OCI-LY7 (cell line): ENCODE measurements at regions not wholly inside any gene's neighbourhood (a gene's known extent, or its start where the extent isn't known, plus 50 kb on each side); places are given as distances from the start of the nearest gene placed in this dataset.

Source experiments
- BruUV-seq: library from RNA; stranded (reverse); fragments of 400-500 nt; replicated peaks from 2 replicates; lab custom pipeline; 2021; lab: Mats Ljungman, UMichigan
- CTCF ChIA-PET: fragments of 300-600 bp; sonication (Branson Sonifier 250); formaldehyde crosslinking; loops from one replicate; lab custom pipeline; 2022; ENCODE audit warnings: antibody characterized with exemption; ENCODE audit not compliant: unreplicated experiment; lab: Charles Lee
- POLR2A ChIA-PET: fragments of 300-600 bp; sonication (Branson Sonifier 250); formaldehyde crosslinking; loops from one replicate; lab custom pipeline; 2022; ENCODE audit warnings: antibody characterized with exemption; lab: Charles Lee
- DNase-seq: peaks from one replicate; pipeline ENCODE4 v3.0.0-alpha.2; 2015; ENCODE audit warnings: low spot score
- H2AFZ ChIP-seq: fragments of 200-600 bp; sonication (generic), shearing (Covaris generic); 2 replicates; pipeline ENCODE4 v1.6.1; 2014; ENCODE audit warnings: mild to moderate bottlenecking, antibody characterized with exemption, low read length, moderate library complexity
- H3K27ac ChIP-seq: fragments of 200-600 bp; sonication (generic); 2 replicates; pipeline ENCODE4 v1.5.1; 2014; ENCODE audit warnings: mixed run types, low read depth, mild to moderate bottlenecking, moderate library complexity, low read length, inconsistent platforms; ENCODE audit not compliant: poor library complexity, severe bottlenecking
- H3K36me3 ChIP-seq: fragments of 200-600 bp; sonication (generic); 2 replicates; pipeline ENCODE4 v1.6.1; 2014; ENCODE audit warnings: mild to moderate bottlenecking, antibody characterized with exemption, low read length, moderate library complexity, mixed read lengths; ENCODE audit not compliant: insufficient read depth
- H3K4me1 ChIP-seq: fragments of 200-600 bp; sonication (generic); 2 replicates; pipeline ENCODE4 v1.5.1; 2014; ENCODE audit warnings: mild to moderate bottlenecking, low read length; ENCODE audit not compliant: insufficient read depth, poor library complexity, severe bottlenecking
- H3K4me2 ChIP-seq: fragments of 200-600 bp; sonication (generic); 2 replicates; pipeline ENCODE4 v1.6.1; 2014; ENCODE audit warnings: mild to moderate bottlenecking, low read length
- H3K4me3 ChIP-seq: fragments of 200-600 bp; sonication (generic); 2 replicates; pipeline ENCODE4 v1.5.1; 2014; ENCODE audit warnings: mild to moderate bottlenecking, low read depth, low read length; ENCODE audit not compliant: poor library complexity, severe bottlenecking
- H3K79me2 ChIP-seq: fragments of 200-600 bp; sonication (generic); 2 replicates; pipeline ENCODE4 v1.6.1; 2016; ENCODE audit warnings: low read depth, mild to moderate bottlenecking, low read length, moderate library complexity, mixed read lengths; ENCODE audit not compliant: insufficient read depth
- H3K9me2 ChIP-seq: fragments of 200-600 bp; sonication (generic); 2 replicates; pipeline ENCODE4 v1.6.1; 2016; ENCODE audit warnings: mild to moderate bottlenecking, low read length, mixed read lengths; ENCODE audit not compliant: insufficient read depth
- H3K9me3 ChIP-seq: fragments of 200-600 bp; sonication (generic); 2 replicates; pipeline ENCODE4 v1.6.1; 2014; ENCODE audit warnings: mild to moderate bottlenecking, mixed run types, low read length, mixed read lengths
- H4K20me1 ChIP-seq: fragments of 200-600 bp; sonication (generic); 2 replicates; pipeline ENCODE4 v1.6.1; 2014; ENCODE audit warnings: mild to moderate bottlenecking, antibody characterized with exemption, low read length, moderate library complexity, mixed read lengths; ENCODE audit not compliant: insufficient read depth
- EZH2phosphoT487 ChIP-seq: fragments of 200-600 bp; sonication (generic); IDR thresholded peaks from 2 replicates; pipeline ENCODE4 v1.6.1; 2018; ENCODE audit warnings: low read depth, borderline replicate concordance, mild to moderate bottlenecking, mixed run types, antibody characterized with exemption, low read length, moderate library complexity, mixed read lengths
- intact Hi-C: fragments of 100-400 bp; cut with micrococcal nuclease; formaldehyde crosslinking; loops from one replicate; pipeline ENCODE4 v1.10.0; 2022; ENCODE audit not compliant: unreplicated experiment
- TF ChIP-seq, protein P1 (sequence below): fragments of 200-600 bp; sonication (generic); conservative IDR thresholded peaks from 2 replicates; pipeline ENCODE4 v1.5.1; 2014; ENCODE audit warnings: mild to moderate bottlenecking, antibody characterized with exemption, low read length, moderate library complexity, mixed read lengths

DNA sequence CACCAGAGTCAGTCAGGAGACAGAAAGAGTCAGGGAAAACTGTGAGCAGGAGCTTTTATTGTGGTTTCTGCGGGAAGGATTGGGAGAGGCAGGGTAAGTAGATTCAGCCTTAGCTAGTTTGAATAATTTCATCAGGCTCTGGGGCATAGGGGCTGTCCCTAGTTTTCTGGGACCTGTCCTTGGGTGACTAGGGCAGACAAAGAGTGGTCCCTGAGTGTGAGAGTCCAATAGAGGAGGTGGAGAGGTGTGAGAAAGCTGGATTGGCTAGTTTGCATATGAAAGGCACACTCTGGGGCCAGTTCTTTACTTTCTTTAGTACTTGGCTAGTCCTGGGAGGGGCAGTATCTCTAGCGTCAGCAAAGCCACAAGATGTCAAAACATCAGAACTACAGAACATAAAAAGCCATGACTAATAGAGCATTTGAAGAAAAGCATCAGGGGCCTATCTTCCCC lies 255.6 kb downstream of the HS3ST3A1 start:
- no peak overlapping the region for H3K27ac ChIP-seq
- no peaks in the 10 kb centered on the region for H3K79me2 ChIP-seq
- no peaks in the 10 kb centered on the region for H4K20me1 ChIP-seq
- POLR2A ChIA-PET, result no interaction called here
- H3K4me1 ChIP-seq, result no peaks in the 10 kb centered on the region
- DNase-seq, result no peak
- CTCF ChIA-PET, result no interaction called here
- H3K36me3 ChIP-seq, result no peaks in the 10 kb centered on the region
- no peak overlapping the region for H3K4me3 ChIP-seq
- TF ChIP-seq EZH2phosphoT487, result no peak
- TF ChIP-seq, protein P1, sequence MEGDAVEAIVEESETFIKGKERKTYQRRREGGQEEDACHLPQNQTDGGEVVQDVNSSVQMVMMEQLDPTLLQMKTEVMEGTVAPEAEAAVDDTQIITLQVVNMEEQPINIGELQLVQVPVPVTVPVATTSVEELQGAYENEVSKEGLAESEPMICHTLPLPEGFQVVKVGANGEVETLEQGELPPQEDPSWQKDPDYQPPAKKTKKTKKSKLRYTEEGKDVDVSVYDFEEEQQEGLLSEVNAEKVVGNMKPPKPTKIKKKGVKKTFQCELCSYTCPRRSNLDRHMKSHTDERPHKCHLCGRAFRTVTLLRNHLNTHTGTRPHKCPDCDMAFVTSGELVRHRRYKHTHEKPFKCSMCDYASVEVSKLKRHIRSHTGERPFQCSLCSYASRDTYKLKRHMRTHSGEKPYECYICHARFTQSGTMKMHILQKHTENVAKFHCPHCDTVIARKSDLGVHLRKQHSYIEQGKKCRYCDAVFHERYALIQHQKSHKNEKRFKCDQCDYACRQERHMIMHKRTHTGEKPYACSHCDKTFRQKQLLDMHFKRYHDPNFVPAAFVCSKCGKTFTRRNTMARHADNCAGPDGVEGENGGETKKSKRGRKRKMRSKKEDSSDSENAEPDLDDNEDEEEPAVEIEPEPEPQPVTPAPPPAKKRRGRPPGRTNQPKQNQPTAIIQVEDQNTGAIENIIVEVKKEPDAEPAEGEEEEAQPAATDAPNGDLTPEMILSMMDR, result no peak
- no peaks in the 10 kb centered on the region for H3K9me3 ChIP-seq
- intact Hi-C loops, result no loop called here
- no peaks in the 10 kb centered on the region for H3K9me2 ChIP-seq
- no peak overlapping the region for H3K4me2 ChIP-seq
- no TSS peak for BruUV-seq
- H2AFZ ChIP-seq, result no peak overlapping the region

DNA sequence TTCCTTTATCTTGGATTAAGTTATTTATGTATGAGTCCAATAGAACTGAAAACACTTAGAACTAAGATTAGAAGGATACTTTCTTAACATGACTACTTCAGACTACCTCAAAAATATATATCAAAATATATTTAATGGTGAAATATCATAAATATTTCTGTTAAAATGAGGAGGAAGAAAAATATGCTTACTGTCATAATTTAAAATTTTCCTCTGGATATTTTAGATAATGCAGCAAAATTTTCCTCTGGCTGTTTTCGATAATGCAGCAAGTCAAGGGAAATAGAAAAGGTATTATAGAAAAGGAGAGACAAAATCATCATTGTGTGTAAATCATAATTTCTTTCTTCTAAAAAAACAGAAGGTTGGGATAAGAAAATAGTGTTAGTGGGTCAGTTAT lies 263.3 kb downstream of the HS3ST3A1 start:
- Histone ChIP-seq H3K9me2 (no peaks in the 10 kb centered on the region), H3K4me3 (no peak overlapping the region), H3K79me2 (no peaks in the 10 kb centered on the region), H3K4me2 (no peak overlapping the region), H3K9me3 (no peaks in the 10 kb centered on the region), H4K20me1 (no peaks in the 10 kb centered on the region), H3K4me1 (no peaks in the 10 kb centered on the region), H3K36me3 (no peaks in the 10 kb centered on the region), H3K27ac (no peak overlapping the region), H2AFZ (peak overlapping the region; percentile 82; the same call in 1 of the 2 replicates)
- ChIA-PET CTCF (no interaction called here), POLR2A (no interaction called here)
- DNase-seq, result no peak
- intact Hi-C loops, result no loop called here
- BruUV-seq, result no TSS peak
- TF ChIP-seq EZH2phosphoT487, result no peak

DNA sequence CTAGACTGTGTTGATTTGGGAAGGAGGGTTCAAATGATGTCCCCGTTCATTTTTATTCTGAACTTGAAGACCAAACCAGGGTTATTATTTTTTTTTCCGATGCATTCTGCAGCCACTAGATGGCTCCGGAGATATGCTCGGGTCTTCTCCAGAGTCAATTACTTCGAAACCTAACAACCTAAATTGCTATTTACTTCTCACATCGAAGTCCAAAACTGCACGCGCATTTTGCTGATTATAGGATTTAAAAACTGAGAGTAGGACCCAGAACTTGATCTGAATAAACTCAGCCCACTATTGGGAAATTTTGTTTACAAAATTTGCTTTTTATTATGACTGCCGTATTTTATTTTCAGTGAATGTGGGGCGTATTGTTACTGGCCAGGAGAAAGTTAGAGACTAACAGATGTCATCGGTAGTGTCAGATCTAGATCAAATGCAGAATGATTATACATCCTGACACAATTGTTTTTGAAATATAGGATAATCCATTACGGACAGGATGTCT lies 263.8 kb downstream of the HS3ST3A1 start:
- no peaks in the 10 kb centered on the region for H4K20me1 ChIP-seq
- peak overlapping the region; percentile 82 for H2AFZ ChIP-seq
- intact Hi-C loops, result no loop called here
- H3K79me2 ChIP-seq, result no peaks in the 10 kb centered on the region
- H3K4me1 ChIP-seq, result no peaks in the 10 kb centered on the region
- BruUV-seq, result no TSS peak
- no peak overlapping the region for H3K4me3 ChIP-seq
- H3K9me2 ChIP-seq, result no peaks in the 10 kb centered on the region
- H3K27ac ChIP-seq, result no peak overlapping the region
- DNase-seq, result peak; percentile 48
- 0 out of 2 replicates have a peak overlapping the region, but pooled peaks have one; percentile 28 for H3K4me2 ChIP-seq
- H3K9me3 ChIP-seq, result no peaks in the 10 kb centered on the region
- TF ChIP-seq EZH2phosphoT487, result no peak
- TF ChIP-seq, protein P1, result peak; percentile 87
- ChIA-PET POLR2A (no interaction called here), CTCF (no interaction called here)
- no peaks in the 10 kb centered on the region for H3K36me3 ChIP-seq
